ENCODE measurements at regions not wholly inside any gene's neighbourhood (a gene's known extent, or its start where the extent isn't known, plus 50 kb on each side); places are given as distances from the start of the nearest gene placed in this dataset.
A peak's percentile ranks its signal among the peaks of the same experiment; 100 is the strongest.

GRCh38 chr7:26497801-26498596 lies 206.3 kb downstream of the SNX10 start:
- CTCF ChIA-PET: interaction anchor here (2.1 to 2.6 kb wide), 2 partner anchors 120 to 128 kb away, joined by 9 to 11 read pairs; no protein-coding TSS in a partner anchor
- POLR2A ChIA-PET: no interaction called here
- no peak for DNase-seq
- Mint-ChIP-seq H3K27ac (no peak overlapping the region), H3K4me1 (ENCODE audit: low read depth) (no peaks in the 10 kb centered on the region), H3K36me3 (ENCODE audit: low read depth) (no peaks in the 10 kb centered on the region), H3K9me3 (no peaks in the 10 kb centered on the region), H3K27me3 (no peaks in the 10 kb centered on the region), H3K4me3 (no peak overlapping the region)
- no peak for ATAC-seq
- TF ChIP-seq, protein P1, sequence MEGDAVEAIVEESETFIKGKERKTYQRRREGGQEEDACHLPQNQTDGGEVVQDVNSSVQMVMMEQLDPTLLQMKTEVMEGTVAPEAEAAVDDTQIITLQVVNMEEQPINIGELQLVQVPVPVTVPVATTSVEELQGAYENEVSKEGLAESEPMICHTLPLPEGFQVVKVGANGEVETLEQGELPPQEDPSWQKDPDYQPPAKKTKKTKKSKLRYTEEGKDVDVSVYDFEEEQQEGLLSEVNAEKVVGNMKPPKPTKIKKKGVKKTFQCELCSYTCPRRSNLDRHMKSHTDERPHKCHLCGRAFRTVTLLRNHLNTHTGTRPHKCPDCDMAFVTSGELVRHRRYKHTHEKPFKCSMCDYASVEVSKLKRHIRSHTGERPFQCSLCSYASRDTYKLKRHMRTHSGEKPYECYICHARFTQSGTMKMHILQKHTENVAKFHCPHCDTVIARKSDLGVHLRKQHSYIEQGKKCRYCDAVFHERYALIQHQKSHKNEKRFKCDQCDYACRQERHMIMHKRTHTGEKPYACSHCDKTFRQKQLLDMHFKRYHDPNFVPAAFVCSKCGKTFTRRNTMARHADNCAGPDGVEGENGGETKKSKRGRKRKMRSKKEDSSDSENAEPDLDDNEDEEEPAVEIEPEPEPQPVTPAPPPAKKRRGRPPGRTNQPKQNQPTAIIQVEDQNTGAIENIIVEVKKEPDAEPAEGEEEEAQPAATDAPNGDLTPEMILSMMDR (IDR thresholded peaks at IDR 0.05): no peak
- intact Hi-C loops (cut with micrococcal nuclease): no loop called here

DNA sequence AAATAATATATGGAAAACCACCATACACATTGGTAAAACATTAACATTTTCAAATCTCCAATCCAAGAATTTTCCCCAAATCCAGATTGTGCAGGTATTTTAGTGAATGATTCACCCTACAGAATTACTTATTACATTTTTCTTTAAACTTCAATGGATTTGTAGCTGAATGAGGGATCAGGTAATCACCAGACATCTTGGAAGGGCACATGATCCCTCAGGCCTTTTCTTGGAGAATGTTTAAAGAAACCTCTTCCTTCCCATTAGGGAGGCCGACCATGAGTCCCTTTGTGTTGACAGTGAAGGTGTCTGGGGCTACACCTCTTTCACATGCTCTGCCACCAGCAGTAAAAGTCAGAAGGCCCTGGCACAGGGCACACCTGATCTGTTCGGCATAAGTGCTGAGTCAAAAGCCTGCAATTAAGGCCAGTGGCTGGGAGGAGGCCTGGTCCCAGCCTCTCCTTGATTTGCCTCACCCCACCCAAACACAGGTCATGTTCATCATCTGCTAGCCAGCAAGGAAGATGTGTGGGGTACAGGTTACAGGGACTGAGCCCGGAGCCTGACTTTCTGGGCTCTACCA lies 207.7 kb downstream of the SNX10 start:
- TF ChIP-seq, protein P1 (IDR thresholded peaks at IDR 0.05): no peak
- no peak overlapping the region for H3K27ac Mint-ChIP-seq
- POLR2A ChIA-PET: no interaction called here
- CTCF ChIA-PET: interaction anchor here (2.1 to 2.6 kb wide), 2 partner anchors 122 to 130 kb away, joined by 9 to 11 read pairs; no protein-coding TSS in a partner anchor
- no peak for ATAC-seq
- H3K9me3 Mint-ChIP-seq: no peaks in the 10 kb centered on the region
- H3K36me3 Mint-ChIP-seq (ENCODE audit: low read depth): no peaks in the 10 kb centered on the region
- no peak for DNase-seq
- H3K27me3 Mint-ChIP-seq: peaks cover 5% of the 10 kb centered on the region
- intact Hi-C loops (cut with micrococcal nuclease): no loop called here
- H3K4me3 Mint-ChIP-seq: no peak overlapping the region
- H3K4me1 Mint-ChIP-seq (ENCODE audit: low read depth): no peaks in the 10 kb centered on the region

GRCh38 chr7:26500749-26501352 lies 209.2 kb downstream of the SNX10 start:
- peak; percentile 58 for ATAC-seq

GRCh38 chr7:26504411-26505120 lies 212.9 kb downstream of the SNX10 start:
- POLR2A ChIA-PET: no interaction called here
- Mint-ChIP-seq H3K4me3 (no peak overlapping the region), H3K4me1 (ENCODE audit: low read depth) (no peaks in the 10 kb centered on the region), H3K36me3 (ENCODE audit: low read depth) (no peaks in the 10 kb centered on the region), H3K27me3 (peaks cover 6% of the 10 kb centered on the region), H3K9me3 (no peaks in the 10 kb centered on the region), H3K27ac (no peak overlapping the region)
- CTCF ChIA-PET: interaction anchor here (1.6 to 2.1 kb wide), 2 partner anchors 127 to 163 kb away, joined by 4 to 6 read pairs; no protein-coding TSS in a partner anchor
- TF ChIP-seq, protein P1 (IDR thresholded peaks at IDR 0.05): no peak
- ATAC-seq (no peak), DNase-seq (no peak)
- intact Hi-C loops (cut with micrococcal nuclease): no loop called here

More at GRCh38 chr7:26500749-26501352, 209.2 kb downstream of the SNX10 start:
- ChIA-PET CTCF (interaction anchor here (0.6 to 2.3 kb wide), 17 partner anchors 9 to 609 kb away, joined by 3 to 11 read pairs (median 4); no protein-coding TSS in a partner anchor), POLR2A (no interaction called here)
- H3K4me3 Mint-ChIP-seq: no peak overlapping the region
- TF ChIP-seq, protein P1 (IDR thresholded peaks at IDR 0.05): peak; percentile 50
- H3K36me3 Mint-ChIP-seq (ENCODE audit: low read depth): no peaks in the 10 kb centered on the region
- no peaks in the 10 kb centered on the region for H3K9me3 Mint-ChIP-seq
- no peaks in the 10 kb centered on the region for H3K4me1 Mint-ChIP-seq (ENCODE audit: low read depth)
- no peak overlapping the region for H3K27ac Mint-ChIP-seq
- intact Hi-C loops (cut with micrococcal nuclease): loop anchor here (2.0 kb wide), 1 partner anchor 124 kb away; no protein-coding TSS in a partner anchor
- no peak for DNase-seq
- peaks cover 6% of the 10 kb centered on the region for H3K27me3 Mint-ChIP-seq

All from activated CD8-positive, alpha-beta T cell treated with anti-CD3 and anti-CD28 coated beads for 36 hours (primary cell).